ENCODE measurements at regions not wholly inside any gene's neighbourhood (a gene's known extent, or its start where the extent isn't known, plus 50 kb on each side); places are given as distances from the start of the nearest gene placed in this dataset.
"Not testable (repeated sequence)": the region's sequence is repeated elsewhere in the genome, so short reads cannot be mapped to it uniquely, and the experiment has no call there.

GRCh38 chr4:177798161-177798560, 355.9 kb upstream of the AGA start:
- no peak overlapping the region for H3K4me3 ChIP-seq (ENCODE audit: low read length)
- no peak for TF ChIP-seq CTCF (conservative IDR thresholded peaks at IDR 0.05; ENCODE audit: low read depth, low read length)
- no peak for DNase-seq (ENCODE audit: low read depth)

GRCh38 chr4:177802162-177802561, 359.9 kb upstream of the AGA start:
- H3K4me3 ChIP-seq (ENCODE audit: low read length) = no peak overlapping the region
- TF ChIP-seq CTCF (conservative IDR thresholded peaks at IDR 0.05; ENCODE audit: low read depth, low read length) = no peak
- DNase-seq (ENCODE audit: low read depth) = no peak

- no peak for TF ChIP-seq CTCF (conservative IDR thresholded peaks at IDR 0.05; ENCODE audit: low read depth, low read length)
- no peak overlapping the region for H3K4me3 ChIP-seq (ENCODE audit: low read length)
- no peak for DNase-seq (ENCODE audit: low read depth)
Observed at GRCh38 chr4:177802661-177803060, 360.4 kb upstream of the AGA start.

- no peak for DNase-seq (ENCODE audit: low read depth)
- H3K4me3 ChIP-seq (ENCODE audit: low read length) = no peak overlapping the region
- no peak for TF ChIP-seq CTCF (conservative IDR thresholded peaks at IDR 0.05; ENCODE audit: low read depth, low read length)
Observed at GRCh38 chr4:177803151-177803550, 360.9 kb upstream of the AGA start.

GRCh38 chr4:177809791-177810190, 367.6 kb upstream of the AGA start:
- no peak for DNase-seq (ENCODE audit: low read depth)

GRCh38 chr4:177810220-177810619, 368.0 kb upstream of the AGA start:
- DNase-seq (ENCODE audit: low read depth) = no peak
- TF ChIP-seq CTCF (conservative IDR thresholded peaks at IDR 0.05; ENCODE audit: low read depth, low read length) = no peak
- no peak overlapping the region for H3K4me3 ChIP-seq (ENCODE audit: low read length)

More at GRCh38 chr4:177809791-177810190, 367.6 kb upstream of the AGA start:
- H3K4me3 ChIP-seq (ENCODE audit: low read length) = no peak overlapping the region
- TF ChIP-seq CTCF (conservative IDR thresholded peaks at IDR 0.05; ENCODE audit: low read depth, low read length) = no peak

- peak; percentile 45 for DNase-seq (ENCODE audit: low read depth)
- H3K4me3 ChIP-seq (ENCODE audit: low read length) = not testable (repeated sequence)
Observed at GRCh38 chr4:177818392-177818791, 376.2 kb upstream of the AGA start.

GRCh38 chr4:177826973-177827372, 384.7 kb upstream of the AGA start:
- DNase-seq (ENCODE audit: low read depth) = no peak
- TF ChIP-seq CTCF (conservative IDR thresholded peaks at IDR 0.05; ENCODE audit: low read depth, low read length) = no peak
- H3K4me3 ChIP-seq (ENCODE audit: low read length) = no peak overlapping the region

Data from retinal pigment epithelial cell (primary cell).